SK-N-SH (cell line): ENCODE measurements at regions not wholly inside any gene's neighbourhood (a gene's known extent, or its start where the extent isn't known, plus 50 kb on each side); places are given as distances from the start of the nearest gene placed in this dataset.

Experiments
- CTCF ChIA-PET: fragments of 300-600, 350-600 bp; formaldehyde crosslinking; extraction: SDS; loops from one replicate; lab custom pipeline; 2021; lab: Yijun Ruan, JAX
- POLR2A ChIA-PET: fragments of 350-600 bp; sonication (Branson Sonifier 250); formaldehyde crosslinking; extraction: SDS; loops from one replicate; lab custom pipeline; 2020; ENCODE audit warnings: antibody characterized with exemption, inconsistent platforms; lab: Yijun Ruan, JAX
- DNase-seq: peaks from one replicate; pipeline ENCODE4 v3.0.0; 2012
- H2AFZ ChIP-seq: fragments of 200-600 bp; sonication (generic); 2 replicates; pipeline ENCODE4 v1.8.1; 2016; ENCODE audit warnings: antibody characterized with exemption, mild to moderate bottlenecking, low read depth
- H3F3A ChIP-seq: fragments of 200-600 bp; sonication (generic); replicated peaks from 2 replicates; pipeline ENCODE3; 2016; ENCODE audit warnings: antibody characterized with exemption, mild to moderate bottlenecking; ENCODE audit not compliant: insufficient read depth
- H3K27ac ChIP-seq, 2 experiments: fragments of 200-500 bp in 1 of 2; fragments of 200-600 bp in 1 of 2; sonication (Bioruptor generic) in 1 of 2; sonication (generic), shearing (Covaris generic) in 1 of 2; 2 replicates each; pipeline versions ENCODE4 v1.5.1 to v1.6.1; 2014 to 2016; ENCODE audit warnings: low read depth in 2 of 2, inconsistent platforms in 1 of 2, low read length in 1 of 2, mild to moderate bottlenecking in 1 of 2, mixed read lengths in 1 of 2
- H3K27me3 ChIP-seq: fragments of 200-600 bp; sonication (generic), shearing (Covaris generic); 2 replicates; pipeline ENCODE4 v1.6.1; 2016; ENCODE audit warnings: mixed run types; ENCODE audit not compliant: insufficient read depth
- H3K36me3 ChIP-seq, 2 experiments: fragments of 200-500 bp in 1 of 2; fragments of 200-600 bp in 1 of 2; sonication (Bioruptor generic) in 1 of 2; sonication (generic) in 1 of 2; replicated peaks in 1 of 2; 2 replicates each; pipeline versions ENCODE3 to v1.5.1; 2014 to 2016; ENCODE audit warnings: low read length in 1 of 2, mild to moderate bottlenecking in 1 of 2; ENCODE audit not compliant: insufficient read depth in 2 of 2, control insufficient read depth in 1 of 2
- H3K4me1 ChIP-seq, 2 experiments: fragments of 200-500 bp in 1 of 2; fragments of 200-600 bp in 1 of 2; sonication (Bioruptor generic) in 1 of 2; sonication (generic), shearing (Covaris generic) in 1 of 2; 2 replicates each; pipeline versions ENCODE4 v1.5.1 to v1.6.1; 2014 to 2016; ENCODE audit warnings: low read depth in 1 of 2, low read length in 1 of 2, mixed run types in 1 of 2; ENCODE audit not compliant: insufficient read depth in 2 of 2, control insufficient read depth in 1 of 2
- H3K4me2 ChIP-seq: fragments of 200-600 bp; sonication (generic), shearing (Covaris generic); 2 replicates; pipeline ENCODE4 v1.6.1; 2017; ENCODE audit warnings: mixed run types
- H3K4me3 ChIP-seq, 2 experiments: fragments of 200-500 bp in 1 of 2; fragments of 200-600 bp in 1 of 2; sonication (Bioruptor generic) in 1 of 2; sonication (generic), shearing (Covaris generic) in 1 of 2; 2 replicates each; pipeline versions ENCODE4 v1.5.1 to v1.8.1; 2014 to 2016; ENCODE audit warnings: low read depth in 2 of 2, inconsistent platforms in 1 of 2, low read length in 1 of 2, mild to moderate bottlenecking in 1 of 2, mixed read lengths in 1 of 2, moderate library complexity in 1 of 2
- H3K79me2 ChIP-seq: fragments of 200-600 bp; sonication (generic); 2 replicates; pipeline ENCODE4 v1.8.1; 2017; ENCODE audit warnings: mild to moderate bottlenecking; ENCODE audit not compliant: insufficient read depth
- H3K9ac ChIP-seq: fragments of 200-600 bp; sonication (generic); 2 replicates; pipeline ENCODE4 v1.6.1; 2017; ENCODE audit warnings: mixed run types
- H3K9me2 ChIP-seq: fragments of 200-600 bp; sonication (generic); 2 replicates; pipeline ENCODE4 v1.6.1; 2017; ENCODE audit warnings: mixed run types
- H3K9me3 ChIP-seq: fragments of 200-600 bp; sonication (generic); 2 replicates; pipeline ENCODE4 v1.6.1; 2017; ENCODE audit warnings: mixed run types, mild to moderate bottlenecking, moderate library complexity
- H4K20me1 ChIP-seq: fragments of 200-600 bp; sonication (generic); 2 replicates; pipeline ENCODE4 v1.6.1; 2017; ENCODE audit warnings: mild to moderate bottlenecking, mixed run types; ENCODE audit not compliant: insufficient read depth
- GABPA ChIP-seq: IDR thresholded peaks from 2 replicates; pipeline ENCODE4 v1.4.0; 2012; ENCODE audit warnings: low read depth, mild to moderate bottlenecking
- GATA2 ChIP-seq: sonication (generic); formaldehyde crosslinking; IDR thresholded peaks from 2 replicates; pipeline ENCODE4 v1.5.0; 2020; ENCODE audit warnings: mild to moderate bottlenecking, missing genetic modification reagents
- JUND ChIP-seq: IDR thresholded peaks from 2 replicates; pipeline ENCODE4 v1.4.0; 2012
- MEF2A ChIP-seq: IDR thresholded peaks from 2 replicates; pipeline ENCODE4 v1.4.0; 2012; ENCODE audit warnings: low read depth, borderline replicate concordance
- MXI1 ChIP-seq: IDR thresholded peaks from 2 replicates; pipeline ENCODE4 v1.6.1; 2012; ENCODE audit warnings: mild to moderate bottlenecking, low read depth, low read length, improper control_type of control experiment
- RCOR1 ChIP-seq: fragments of 150-350 bp; IDR thresholded peaks from 2 replicates; pipeline ENCODE4 v1.6.1; 2017; ENCODE audit warnings: antibody characterized with exemption, low read length
- REST ChIP-seq: IDR thresholded peaks from 2 replicates; pipeline ENCODE4 v1.6.1; 2012; ENCODE audit warnings: mild to moderate bottlenecking, low read depth, low read length, moderate library complexity
- RFX5 ChIP-seq: IDR thresholded peaks from 2 replicates; pipeline ENCODE4 v1.6.1; 2012; ENCODE audit warnings: mild to moderate bottlenecking, improper control_type of control experiment, low read length
- TCF12 ChIP-seq: IDR thresholded peaks from 2 replicates; pipeline ENCODE4 v1.4.0; 2012
- USF1 ChIP-seq: IDR thresholded peaks from 2 replicates; pipeline ENCODE4 v1.4.0; 2012; ENCODE audit warnings: low read depth, borderline replicate concordance
- YY1 ChIP-seq: IDR thresholded peaks from 2 replicates; pipeline ENCODE4 v1.4.0; 2012; ENCODE audit warnings: low read depth, mild to moderate bottlenecking
- WGBS: methylation state at CpG from one replicate; pipeline ENCODE4 v1.1.6; 2017; ENCODE audit warnings: low lambda C conversion rate; 5-methylcytosine and 5-hydroxymethylcytosine counted together
- TF ChIP-seq, protein P1 (sequence below): IDR thresholded peaks from 2 replicates; pipeline ENCODE4; 2012

DNA sequence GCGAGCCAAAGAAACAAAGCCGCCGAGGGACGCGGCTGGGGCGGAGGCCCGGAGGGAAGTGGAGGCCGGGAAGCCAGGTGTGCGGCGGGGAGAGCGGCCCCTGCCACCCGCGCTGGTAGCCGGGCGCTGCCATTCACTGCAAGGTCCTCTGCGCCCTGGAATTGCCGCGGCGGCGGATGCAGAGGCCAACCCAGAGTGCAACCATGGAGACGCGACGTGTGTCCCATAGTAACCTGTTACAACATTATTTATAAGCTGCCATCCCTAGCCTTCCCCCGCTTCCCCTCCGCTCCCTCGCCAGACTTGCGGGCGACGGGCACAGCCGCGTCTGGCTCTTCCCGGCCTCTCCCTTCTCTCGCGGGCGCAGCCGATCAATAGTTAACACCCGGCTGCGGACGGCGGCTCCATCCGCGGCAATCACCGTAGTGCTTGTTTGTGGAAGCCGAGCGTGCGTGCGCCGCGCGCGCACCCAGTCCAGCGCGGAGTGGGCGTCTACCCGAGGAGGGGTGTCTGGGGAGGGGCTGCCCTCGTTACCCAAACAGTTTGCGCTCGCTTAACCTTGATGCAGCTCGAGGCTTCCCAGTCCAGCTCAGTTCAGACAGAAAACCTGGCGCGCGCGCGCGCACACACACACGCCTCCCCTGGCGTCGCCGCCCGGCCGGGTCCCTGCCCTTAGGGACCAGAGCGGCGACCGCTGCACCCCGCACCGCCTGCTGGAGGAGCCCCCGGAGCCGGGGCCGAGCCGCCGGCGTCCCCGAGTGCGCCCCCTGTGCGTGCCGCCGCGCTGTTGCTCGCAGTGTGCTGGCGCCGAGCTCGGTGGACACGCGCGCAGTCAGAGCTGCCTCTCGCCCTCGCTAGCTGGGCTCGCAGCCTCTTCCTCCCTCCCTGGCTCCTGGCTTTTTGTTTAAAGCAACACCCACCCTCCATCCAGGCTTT is 165.4 kb upstream of the DPP6 start:
- TF ChIP-seq REST (no peak), GABPA (no peak), GATA2 (CRISPR knock-in tag) (no peak), RCOR1 (no peak), MXI1 (no peak), YY1 (no peak), TCF12 (no peak), USF1 (no peak), RFX5 (no peak), JUND (no peak), MEF2A (no peak)
- TF ChIP-seq, protein P1, sequence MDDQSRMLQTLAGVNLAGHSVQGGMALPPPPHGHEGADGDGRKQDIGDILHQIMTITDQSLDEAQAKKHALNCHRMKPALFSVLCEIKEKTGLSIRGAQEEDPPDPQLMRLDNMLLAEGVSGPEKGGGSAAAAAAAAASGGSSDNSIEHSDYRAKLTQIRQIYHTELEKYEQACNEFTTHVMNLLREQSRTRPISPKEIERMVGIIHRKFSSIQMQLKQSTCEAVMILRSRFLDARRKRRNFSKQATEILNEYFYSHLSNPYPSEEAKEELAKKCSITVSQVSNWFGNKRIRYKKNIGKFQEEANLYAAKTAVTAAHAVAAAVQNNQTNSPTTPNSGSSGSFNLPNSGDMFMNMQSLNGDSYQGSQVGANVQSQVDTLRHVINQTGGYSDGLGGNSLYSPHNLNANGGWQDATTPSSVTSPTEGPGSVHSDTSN: no peak
- TF ChIP-seq, all 33 proteins: peak for 0
- H3K4me3 ChIP-seq: no peak overlapping the region; a peak in 1 of 4 replicates
- no peak overlapping the region for H2AFZ ChIP-seq
- no peaks in the 10 kb centered on the region for H3K9me2 ChIP-seq
- no peaks in the 10 kb centered on the region for H3F3A ChIP-seq
- no peaks in the 10 kb centered on the region for H3K36me3 ChIP-seq
- H3K4me2 ChIP-seq: no peak overlapping the region
- H4K20me1 ChIP-seq: no peaks in the 10 kb centered on the region
- no peak overlapping the region for H3K27ac ChIP-seq
- H3K79me2 ChIP-seq: no peaks in the 10 kb centered on the region
- no peaks in the 10 kb centered on the region for H3K9me3 ChIP-seq
- peak; percentile 73 for DNase-seq
- ChIA-PET CTCF (interaction anchor here (0.6 to 1.2 kb wide), 5 partner anchors 9 to 929 kb away, joined by 3 to 7 read pairs (median 3); no protein-coding TSS in a partner anchor), POLR2A (interaction anchor here (0.6 kb wide), 1 partner anchor 25 kb away, joined by 3 read pairs; no protein-coding TSS in a partner anchor)
- WGBS: 12% methylated on average over 75 of the region's 98 CpGs
- no peaks in the 10 kb centered on the region for H3K27me3 ChIP-seq
- H3K4me1 ChIP-seq: no peaks in the 10 kb centered on the region; a peak in 1 of 4 replicates
- no peak overlapping the region for H3K9ac ChIP-seq
